ENCODE measurements at regions not wholly inside any gene's neighbourhood (a gene's known extent, or its start where the extent isn't known, plus 50 kb on each side); places are given as distances from the start of the nearest gene placed in this dataset.

DNA sequence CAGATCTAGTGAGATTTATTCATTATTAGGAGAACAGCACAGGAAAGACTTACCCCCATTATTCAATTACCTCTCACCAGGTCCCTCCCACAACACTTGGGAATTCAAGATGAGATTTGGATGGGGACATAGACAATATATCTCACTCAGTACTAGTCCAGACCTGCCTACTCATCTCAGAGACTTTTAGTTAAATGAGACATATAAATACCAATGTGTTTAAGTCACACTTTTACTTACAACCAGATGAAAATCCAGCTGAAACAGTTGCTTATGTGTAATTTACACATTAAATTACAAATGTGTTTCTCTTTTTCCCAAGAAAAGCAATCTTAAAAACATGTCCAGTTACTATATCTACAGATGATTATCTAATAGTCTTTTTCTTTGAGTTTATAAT is 1145.6 kb downstream of the KCNT2 start:
- H3K27me3 ChIP-seq = no peaks in the 10 kb centered on the region
- no peak for ATAC-seq
- peaks cover 0 to 3% (median 0%) of the 10 kb centered on the region in 12 donors for H3K9me3 ChIP-seq
- no peak overlapping the region for H3K27ac ChIP-seq
- DNase-seq = no peak
- H3K4me3 ChIP-seq = no peak overlapping the region
- no peak for TF ChIP-seq POLR2A (IDR thresholded peaks at IDR 0.05)
- TF ChIP-seq, protein P1, sequence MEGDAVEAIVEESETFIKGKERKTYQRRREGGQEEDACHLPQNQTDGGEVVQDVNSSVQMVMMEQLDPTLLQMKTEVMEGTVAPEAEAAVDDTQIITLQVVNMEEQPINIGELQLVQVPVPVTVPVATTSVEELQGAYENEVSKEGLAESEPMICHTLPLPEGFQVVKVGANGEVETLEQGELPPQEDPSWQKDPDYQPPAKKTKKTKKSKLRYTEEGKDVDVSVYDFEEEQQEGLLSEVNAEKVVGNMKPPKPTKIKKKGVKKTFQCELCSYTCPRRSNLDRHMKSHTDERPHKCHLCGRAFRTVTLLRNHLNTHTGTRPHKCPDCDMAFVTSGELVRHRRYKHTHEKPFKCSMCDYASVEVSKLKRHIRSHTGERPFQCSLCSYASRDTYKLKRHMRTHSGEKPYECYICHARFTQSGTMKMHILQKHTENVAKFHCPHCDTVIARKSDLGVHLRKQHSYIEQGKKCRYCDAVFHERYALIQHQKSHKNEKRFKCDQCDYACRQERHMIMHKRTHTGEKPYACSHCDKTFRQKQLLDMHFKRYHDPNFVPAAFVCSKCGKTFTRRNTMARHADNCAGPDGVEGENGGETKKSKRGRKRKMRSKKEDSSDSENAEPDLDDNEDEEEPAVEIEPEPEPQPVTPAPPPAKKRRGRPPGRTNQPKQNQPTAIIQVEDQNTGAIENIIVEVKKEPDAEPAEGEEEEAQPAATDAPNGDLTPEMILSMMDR (IDR thresholded peaks at IDR 0.05) = no peak
- no peaks in the 10 kb centered on the region for H3K4me1 ChIP-seq
- H3K36me3 ChIP-seq = no peaks in the 10 kb centered on the region
- intact Hi-C loops (cut with DNase I) = no loop called here

DNA sequence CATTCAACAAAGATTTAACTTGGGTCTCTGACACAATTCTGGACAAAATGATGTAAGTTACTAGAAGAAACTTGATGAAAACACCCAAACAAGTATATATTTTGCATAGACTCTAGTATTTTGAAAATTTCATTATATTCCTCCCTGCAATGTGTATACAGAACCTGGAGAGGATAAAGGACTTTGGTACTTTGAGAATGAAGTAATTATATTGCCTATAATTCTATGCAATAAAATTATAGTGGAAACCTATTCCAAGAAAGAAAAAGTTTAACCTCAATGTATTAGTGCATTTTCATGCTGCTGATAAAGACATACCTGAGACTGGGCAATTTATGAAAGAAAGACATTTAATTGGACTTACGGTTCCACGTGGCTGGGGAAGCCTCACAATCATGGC is 1146.1 kb downstream of the KCNT2 start:
- Histone ChIP-seq H3K4me1 (no peaks in the 10 kb centered on the region), H3K27me3 (no peaks in the 10 kb centered on the region), H3K9me3 (peaks cover 0 to 3% (median 0%) of the 10 kb centered on the region in 12 donors), H3K27ac (no peak overlapping the region), H3K4me3 (no peak overlapping the region), H3K36me3 (no peaks in the 10 kb centered on the region)
- intact Hi-C loops (cut with DNase I) = no loop called here
- DNase-seq (no peak), ATAC-seq (no peak)
- TF ChIP-seq, protein P1 (IDR thresholded peaks at IDR 0.05) = no peak
- TF ChIP-seq POLR2A (IDR thresholded peaks at IDR 0.05) = no peak
- 80 to 90% (median 85%) methylated on average over 2 of the region's 2 CpGs for WGBS, 4 donors

DNA sequence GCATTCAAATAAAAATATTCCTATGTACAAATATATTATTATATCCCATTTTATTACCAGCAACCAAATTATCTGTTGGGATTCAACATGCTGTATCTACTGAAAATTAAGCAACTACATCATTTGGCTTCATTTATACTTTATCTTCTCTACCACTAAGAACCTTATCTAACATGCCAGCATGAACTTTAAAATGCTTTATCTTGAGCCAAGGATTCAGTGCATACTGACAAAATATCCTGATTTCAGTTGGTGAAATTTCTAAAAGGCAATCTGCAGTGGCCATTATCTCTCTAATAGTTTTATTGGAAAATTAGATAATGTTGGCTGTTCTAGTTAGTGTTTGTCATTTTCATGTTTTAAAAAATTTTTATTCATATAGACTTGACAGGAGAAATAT is 1149.9 kb downstream of the KCNT2 start:
- intact Hi-C loops (cut with DNase I) = no loop called here
- Histone ChIP-seq H3K4me1 (no peaks in the 10 kb centered on the region), H3K27me3 (no peaks in the 10 kb centered on the region), H3K9me3 (peaks cover 0 to 5% (median 0%) of the 10 kb centered on the region in 12 donors), H3K27ac (no peak overlapping the region), H3K4me3 (no peak overlapping the region), H3K36me3 (no peaks in the 10 kb centered on the region)
- no peak for ATAC-seq
- TF ChIP-seq, protein P1 (IDR thresholded peaks at IDR 0.05) = no peak
- no peak for TF ChIP-seq POLR2A (IDR thresholded peaks at IDR 0.05)
- no peak for DNase-seq

DNA sequence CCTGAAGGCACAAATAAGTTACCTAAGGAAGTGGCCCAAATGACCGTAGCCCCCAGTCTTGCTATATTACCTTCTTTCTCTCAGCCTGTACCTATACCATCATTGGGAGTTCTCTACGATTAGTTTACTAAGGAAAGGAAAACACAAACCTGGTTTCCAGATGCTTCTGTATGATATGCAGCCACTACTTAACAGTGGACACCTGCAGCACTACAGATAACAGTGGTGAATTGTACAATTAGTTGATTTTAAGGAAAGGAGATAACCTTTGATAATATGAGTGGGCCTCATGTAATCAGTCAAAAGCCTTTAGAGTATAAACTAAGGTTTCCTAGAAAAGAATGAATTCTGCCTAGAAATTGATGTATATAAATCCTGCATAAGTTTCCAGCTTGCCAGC is 1157.4 kb downstream of the KCNT2 start:
- Histone ChIP-seq H3K9me3 (peaks cover 0 to 24% (median 1%) of the 10 kb centered on the region in 12 donors), H3K27ac (no peak overlapping the region), H3K4me1 (no peaks in the 10 kb centered on the region), H3K4me3 (no peak overlapping the region), H3K36me3 (no peaks in the 10 kb centered on the region), H3K27me3 (no peaks in the 10 kb centered on the region)
- TF ChIP-seq, protein P1 (IDR thresholded peaks at IDR 0.05) = no peak
- no peak for TF ChIP-seq POLR2A (IDR thresholded peaks at IDR 0.05)
- DNase-seq (no peak), ATAC-seq (no peak)
- intact Hi-C loops (cut with DNase I) = no loop called here
- WGBS, 4 donors = 49 to 74% (median 65%) methylated on average over 2 of the region's 2 CpGs

Data from heart left ventricle (tissue), 16 donors.